HepG2 (cell line): ENCODE measurements at regions not wholly inside any gene's neighbourhood (a gene's known extent, or its start where the extent isn't known, plus 50 kb on each side); places are given as distances from the start of the nearest gene placed in this dataset.

ENCODE experiments used
- ADNP ChIP-seq: sonication (generic); formaldehyde crosslinking; IDR thresholded peaks from 2 replicates; pipeline ENCODE4 v1.4.0; 2020; ENCODE audit warnings: missing genetic modification reagents
- CREM ChIP-seq, 2 experiments: sonication (generic) in 1 of 2; formaldehyde crosslinking in 1 of 2; IDR thresholded peaks; 2 replicates each; pipeline versions ENCODE4 v1.4.0 to v1.6.1; 2016 to 2020; ENCODE audit warnings: antibody characterized with exemption in 1 of 2, mild to moderate bottlenecking in 1 of 2, missing genetic modification reagents in 1 of 2
- JDP2 ChIP-seq: sonication (generic); formaldehyde crosslinking; IDR thresholded peaks from 2 replicates; pipeline ENCODE4 v1.8.1; 2022; ENCODE audit warnings: missing genetic modification reagents, borderline replicate concordance
- PATZ1 ChIP-seq: sonication (generic); formaldehyde crosslinking; IDR thresholded peaks from 2 replicates; pipeline ENCODE4 v1.4.0; 2020; ENCODE audit warnings: missing genetic modification reagents
- POGZ ChIP-seq: sonication (generic); formaldehyde crosslinking; IDR thresholded peaks from 2 replicates; pipeline ENCODE4 v1.4.0; 2020; ENCODE audit warnings: mild to moderate bottlenecking, missing genetic modification reagents
- TOE1 ChIP-seq: sonication (generic); formaldehyde crosslinking; IDR thresholded peaks from 2 replicates; pipeline ENCODE4 v1.4.0; 2020; ENCODE audit warnings: mild to moderate bottlenecking, missing genetic modification reagents
- ZBTB8A ChIP-seq: sonication (generic); formaldehyde crosslinking; IDR thresholded peaks from 2 replicates; pipeline ENCODE4 v1.4.0; 2020; ENCODE audit warnings: mild to moderate bottlenecking, low read depth, missing genetic modification reagents, borderline replicate concordance
- ZNF253 ChIP-seq: sonication (generic); formaldehyde crosslinking; IDR thresholded peaks from 2 replicates; pipeline ENCODE4 v1.8.0; 2022; ENCODE audit warnings: mild to moderate bottlenecking, missing genetic modification reagents, borderline replicate concordance
- ZNF33A ChIP-seq: sonication (generic); formaldehyde crosslinking; IDR thresholded peaks from 2 replicates; pipeline ENCODE4 v1.5.1; 2020; ENCODE audit warnings: missing genetic modification reagents, mild to moderate bottlenecking, moderate library complexity, borderline replicate concordance
- ZNF354B ChIP-seq: sonication (generic); formaldehyde crosslinking; IDR thresholded peaks from 2 replicates; pipeline ENCODE4 v1.8.0; 2022; ENCODE audit warnings: mild to moderate bottlenecking, missing genetic modification reagents
- ZNF513 ChIP-seq: sonication (generic); formaldehyde crosslinking; conservative IDR thresholded peaks from 2 replicates; pipeline ENCODE4 v1.5.0; 2020; ENCODE audit warnings: missing genetic modification reagents
- ZNF703 ChIP-seq: sonication (generic); formaldehyde crosslinking; IDR thresholded peaks from 2 replicates; pipeline ENCODE4 v1.5.1; 2020; ENCODE audit warnings: missing genetic modification reagents, mild to moderate bottlenecking, moderate library complexity, borderline replicate concordance
- TF ChIP-seq, protein P1 (sequence below): sonication (generic); formaldehyde crosslinking; IDR thresholded peaks from 2 replicates; pipeline ENCODE4 v1.5.1; 2020; ENCODE audit warnings: missing genetic modification reagents, mild to moderate bottlenecking, borderline replicate concordance
- TF ChIP-seq, protein P2 (sequence below): sonication (generic); formaldehyde crosslinking; IDR thresholded peaks from 2 replicates; pipeline ENCODE4 v1.4.0; 2020; ENCODE audit warnings: low read depth, mild to moderate bottlenecking, missing genetic modification reagents
- TF ChIP-seq, protein P3 (sequence below): sonication (generic); formaldehyde crosslinking; IDR thresholded peaks from 2 replicates; pipeline ENCODE4 v1.5.0; 2020; ENCODE audit warnings: mild to moderate bottlenecking, missing genetic modification reagents

- TF ChIP-seq ZNF513 (CRISPR knock-in tag) (no peak), POGZ (CRISPR knock-in tag) (0 out of 2 replicates have a peak, but pooled peaks have one; percentile 25), ZNF253 (no peak), ZBTB8A (no peak), ZNF33A (CRISPR knock-in tag) (no peak), ZNF354B (no peak), ADNP (CRISPR knock-in tag) (no peak), PATZ1 (CRISPR knock-in tag) (0 out of 2 replicates have a peak, but pooled peaks have one; percentile 14), JDP2 (CRISPR knock-in tag) (no peak), ZNF703 (no peak), CREM (IDR thresholded peaks at IDR 0.05) (peak; percentile 53; the same call in 1 of the 2 replicates), CREM (CRISPR knock-in tag; IDR thresholded peaks at IDR 0.05) (no peak), TOE1 (no peak)
- TF ChIP-seq, protein P1, sequence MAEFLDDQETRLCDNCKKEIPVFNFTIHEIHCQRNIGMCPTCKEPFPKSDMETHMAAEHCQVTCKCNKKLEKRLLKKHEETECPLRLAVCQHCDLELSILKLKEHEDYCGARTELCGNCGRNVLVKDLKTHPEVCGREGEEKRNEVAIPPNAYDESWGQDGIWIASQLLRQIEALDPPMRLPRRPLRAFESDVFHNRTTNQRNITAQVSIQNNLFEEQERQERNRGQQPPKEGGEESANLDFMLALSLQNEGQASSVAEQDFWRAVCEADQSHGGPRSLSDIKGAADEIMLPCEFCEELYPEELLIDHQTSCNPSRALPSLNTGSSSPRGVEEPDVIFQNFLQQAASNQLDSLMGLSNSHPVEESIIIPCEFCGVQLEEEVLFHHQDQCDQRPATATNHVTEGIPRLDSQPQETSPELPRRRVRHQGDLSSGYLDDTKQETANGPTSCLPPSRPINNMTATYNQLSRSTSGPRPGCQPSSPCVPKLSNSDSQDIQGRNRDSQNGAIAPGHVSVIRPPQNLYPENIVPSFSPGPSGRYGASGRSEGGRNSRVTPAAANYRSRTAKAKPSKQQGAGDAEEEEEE: no peak
- TF ChIP-seq, protein P2, sequence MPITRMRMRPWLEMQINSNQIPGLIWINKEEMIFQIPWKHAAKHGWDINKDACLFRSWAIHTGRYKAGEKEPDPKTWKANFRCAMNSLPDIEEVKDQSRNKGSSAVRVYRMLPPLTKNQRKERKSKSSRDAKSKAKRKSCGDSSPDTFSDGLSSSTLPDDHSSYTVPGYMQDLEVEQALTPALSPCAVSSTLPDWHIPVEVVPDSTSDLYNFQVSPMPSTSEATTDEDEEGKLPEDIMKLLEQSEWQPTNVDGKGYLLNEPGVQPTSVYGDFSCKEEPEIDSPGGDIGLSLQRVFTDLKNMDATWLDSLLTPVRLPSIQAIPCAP (CRISPR knock-in tag): no peak
- TF ChIP-seq, protein P3, sequence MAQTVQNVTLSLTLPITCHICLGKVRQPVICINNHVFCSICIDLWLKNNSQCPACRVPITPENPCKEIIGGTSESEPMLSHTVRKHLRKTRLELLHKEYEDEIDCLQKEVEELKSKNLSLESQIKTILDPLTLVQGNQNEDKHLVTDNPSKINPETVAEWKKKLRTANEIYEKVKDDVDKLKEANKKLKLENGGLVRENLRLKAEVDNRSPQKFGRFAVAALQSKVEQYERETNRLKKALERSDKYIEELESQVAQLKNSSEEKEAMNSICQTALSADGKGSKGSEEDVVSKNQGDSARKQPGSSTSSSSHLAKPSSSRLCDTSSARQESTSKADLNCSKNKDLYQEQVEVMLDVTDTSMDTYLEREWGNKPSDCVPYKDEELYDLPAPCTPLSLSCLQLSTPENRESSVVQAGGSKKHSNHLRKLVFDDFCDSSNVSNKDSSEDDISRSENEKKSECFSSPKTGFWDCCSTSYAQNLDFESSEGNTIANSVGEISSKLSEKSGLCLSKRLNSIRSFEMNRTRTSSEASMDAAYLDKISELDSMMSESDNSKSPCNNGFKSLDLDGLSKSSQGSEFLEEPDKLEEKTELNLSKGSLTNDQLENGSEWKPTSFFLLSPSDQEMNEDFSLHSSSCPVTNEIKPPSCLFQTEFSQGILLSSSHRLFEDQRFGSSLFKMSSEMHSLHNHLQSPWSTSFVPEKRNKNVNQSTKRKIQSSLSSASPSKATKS (CRISPR knock-in tag): no peak
Measured at GRCh38 chrY:7415157-7415633, 503.6 kb upstream of the AMELY start (continued).
